ENCODE measurements at regions not wholly inside any gene's neighbourhood (a gene's known extent, or its start where the extent isn't known, plus 50 kb on each side); places are given as distances from the start of the nearest gene placed in this dataset.
"Not testable (repeated sequence)": the region's sequence is repeated elsewhere in the genome, so short reads cannot be mapped to it uniquely, and the experiment has no call there.

DNA sequence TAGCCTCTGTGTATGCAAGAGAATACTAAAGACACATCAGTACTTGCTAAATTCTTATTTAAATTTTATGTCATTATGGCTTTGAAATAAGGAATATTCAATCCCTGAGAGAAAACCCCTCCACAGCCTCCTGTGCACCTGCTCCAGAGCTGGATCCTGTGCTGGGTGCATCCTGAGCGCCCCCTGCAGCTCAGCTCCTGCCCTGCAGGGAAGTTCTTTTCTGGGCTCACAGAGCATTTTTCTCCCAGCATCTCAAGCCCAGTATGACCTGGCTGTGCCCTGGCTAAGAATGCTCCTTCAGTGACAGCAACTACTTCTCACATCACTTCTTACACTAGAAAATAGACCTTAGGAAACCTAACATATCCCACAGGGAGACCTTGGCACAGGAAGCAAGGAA lies 1211.7 kb downstream of the TMEM121 start:
- DNase-seq = no peak
- Histone ChIP-seq H3K36me3 (replicated peaks) (no peaks in the 10 kb centered on the region), H3K4me3 (ENCODE audit: low read depth, low read length) (no peak overlapping the region), H3K27ac (no peak overlapping the region), H3K27me3 (replicated peaks) (no peaks in the 10 kb centered on the region)
- TF ChIP-seq, protein P1, sequence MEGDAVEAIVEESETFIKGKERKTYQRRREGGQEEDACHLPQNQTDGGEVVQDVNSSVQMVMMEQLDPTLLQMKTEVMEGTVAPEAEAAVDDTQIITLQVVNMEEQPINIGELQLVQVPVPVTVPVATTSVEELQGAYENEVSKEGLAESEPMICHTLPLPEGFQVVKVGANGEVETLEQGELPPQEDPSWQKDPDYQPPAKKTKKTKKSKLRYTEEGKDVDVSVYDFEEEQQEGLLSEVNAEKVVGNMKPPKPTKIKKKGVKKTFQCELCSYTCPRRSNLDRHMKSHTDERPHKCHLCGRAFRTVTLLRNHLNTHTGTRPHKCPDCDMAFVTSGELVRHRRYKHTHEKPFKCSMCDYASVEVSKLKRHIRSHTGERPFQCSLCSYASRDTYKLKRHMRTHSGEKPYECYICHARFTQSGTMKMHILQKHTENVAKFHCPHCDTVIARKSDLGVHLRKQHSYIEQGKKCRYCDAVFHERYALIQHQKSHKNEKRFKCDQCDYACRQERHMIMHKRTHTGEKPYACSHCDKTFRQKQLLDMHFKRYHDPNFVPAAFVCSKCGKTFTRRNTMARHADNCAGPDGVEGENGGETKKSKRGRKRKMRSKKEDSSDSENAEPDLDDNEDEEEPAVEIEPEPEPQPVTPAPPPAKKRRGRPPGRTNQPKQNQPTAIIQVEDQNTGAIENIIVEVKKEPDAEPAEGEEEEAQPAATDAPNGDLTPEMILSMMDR (IDR thresholded peaks at IDR 0.05; ENCODE audit: low read depth, low read length, missing control alignments) = no peak
- in situ Hi-C loops (cut with HindIII; ENCODE audit: low pct_ligation_motif_present, low sequenced_read_pairs) = no loop called here

DNA sequence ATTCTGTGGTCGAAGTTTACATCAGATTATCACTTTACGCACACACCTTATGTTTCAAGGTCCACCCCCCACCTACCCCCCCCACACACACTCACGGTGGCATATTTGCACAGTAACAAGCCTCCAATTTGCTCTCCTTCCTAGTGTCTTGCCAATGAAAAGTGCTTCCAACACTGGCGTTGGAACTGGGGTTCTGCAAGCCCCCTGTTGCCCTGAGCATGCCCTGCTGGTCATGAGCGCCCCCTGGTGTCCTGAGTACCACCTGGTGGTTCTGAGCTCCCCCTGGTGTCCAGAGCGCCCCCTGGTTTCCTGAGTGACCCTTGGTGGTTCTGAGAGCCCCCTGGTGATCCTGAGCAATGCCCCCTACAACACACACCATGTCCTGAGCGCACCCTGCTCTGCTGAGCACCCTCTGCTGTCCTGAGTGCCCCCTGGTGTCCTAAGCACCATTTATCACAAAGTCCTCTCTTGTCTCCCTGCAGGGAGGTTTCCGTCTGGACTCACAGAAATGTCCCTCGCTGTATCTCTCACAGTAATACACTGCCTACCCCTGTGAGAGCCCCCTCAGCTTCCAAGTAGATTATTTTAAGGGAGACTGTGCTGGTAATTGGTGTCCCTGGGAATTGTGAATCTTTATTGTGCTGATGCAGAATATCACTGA lies 1212.3 kb downstream of the TMEM121 start:
- H3K27ac ChIP-seq; H3K4me3 ChIP-seq (ENCODE audit: low read depth, low read length); H3K27me3 ChIP-seq (replicated peaks); in situ Hi-C loops (cut with HindIII; ENCODE audit: low pct_ligation_motif_present, low sequenced_read_pairs); H3K36me3 ChIP-seq (replicated peaks); DNase-seq: not testable (repeated sequence)

DNA sequence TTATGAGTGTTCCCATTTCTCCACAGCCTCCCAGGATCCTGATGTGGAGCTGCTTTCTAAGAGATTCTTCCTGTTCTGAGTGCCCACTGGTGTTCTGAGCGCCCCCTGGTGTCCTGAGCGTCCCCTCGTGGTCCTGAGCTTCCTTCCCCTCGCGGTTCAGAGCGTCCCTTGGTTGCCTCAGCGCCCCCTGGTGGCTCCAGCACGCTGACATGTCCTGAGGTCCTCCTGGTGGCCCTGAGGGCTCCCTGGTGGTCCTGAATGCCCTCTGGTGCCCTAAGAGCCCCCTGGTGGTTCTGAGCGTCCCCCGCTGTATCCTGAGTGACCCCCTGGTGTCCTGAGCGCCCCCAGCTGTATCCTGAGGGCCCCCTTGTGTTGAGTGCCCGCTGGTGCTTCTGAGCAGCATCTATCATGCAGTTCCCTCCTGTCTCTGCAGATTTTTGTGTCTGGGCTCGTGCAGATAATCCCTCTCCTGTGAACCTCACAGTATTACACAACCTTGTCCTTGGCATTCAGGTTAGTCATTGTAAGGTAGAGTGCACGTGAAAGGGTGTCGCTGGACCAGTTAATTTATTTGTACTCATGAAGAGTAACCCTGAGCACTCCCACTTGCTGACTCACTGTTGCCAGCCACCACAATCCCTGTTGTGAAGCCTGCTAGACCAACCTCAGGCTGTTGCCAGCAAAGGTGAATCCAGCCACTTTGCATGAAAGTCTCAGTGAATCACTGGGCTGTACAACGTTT lies 1214.9 kb downstream of the TMEM121 start:
- in situ Hi-C loops (cut with HindIII; ENCODE audit: low pct_ligation_motif_present, low sequenced_read_pairs); H3K36me3 ChIP-seq (replicated peaks); H3K27ac ChIP-seq; DNase-seq; H3K27me3 ChIP-seq (replicated peaks); H3K4me3 ChIP-seq (ENCODE audit: low read depth, low read length): not testable (repeated sequence)

DNA sequence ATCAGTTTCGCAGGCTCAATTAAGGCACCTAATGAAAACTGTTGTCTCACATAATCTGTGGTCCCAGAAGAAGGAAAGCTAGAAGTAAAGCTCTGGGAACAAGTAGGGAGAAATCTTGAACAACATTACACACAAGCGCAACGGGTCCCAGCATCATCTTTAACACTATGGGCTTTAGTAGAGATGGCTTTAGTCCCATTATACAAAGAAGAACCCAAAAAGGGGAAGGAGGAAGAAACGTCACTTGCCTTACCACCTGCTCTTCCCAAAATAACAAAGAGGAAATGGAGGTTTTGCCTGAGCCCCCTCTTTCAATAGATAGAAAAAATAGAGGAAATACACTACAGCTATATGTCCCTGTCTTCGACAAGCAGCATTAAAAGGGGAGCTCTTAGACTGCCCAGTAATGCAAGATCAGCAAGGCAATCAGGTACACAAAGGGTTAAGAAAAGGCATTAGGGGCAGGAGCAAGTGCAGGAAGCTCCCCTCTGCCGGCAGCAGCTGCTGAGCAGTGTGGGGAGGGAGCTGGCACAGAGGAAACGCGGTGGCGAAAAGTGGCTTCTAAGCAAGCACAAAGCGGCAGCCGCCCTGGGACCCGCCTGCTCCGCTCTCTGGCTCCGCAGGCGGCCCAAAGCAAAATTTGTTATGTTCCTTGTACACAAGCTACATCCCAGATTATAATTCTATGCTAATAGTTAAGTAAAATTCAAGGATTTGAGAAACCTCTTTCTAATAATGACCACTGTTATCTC lies 1218.8 kb downstream of the TMEM121 start:
- H3K36me3 ChIP-seq (replicated peaks); H3K27ac ChIP-seq; H3K4me3 ChIP-seq (ENCODE audit: low read depth, low read length); in situ Hi-C loops (cut with HindIII; ENCODE audit: low pct_ligation_motif_present, low sequenced_read_pairs); H3K27me3 ChIP-seq (replicated peaks); DNase-seq: not testable (repeated sequence)

DNA sequence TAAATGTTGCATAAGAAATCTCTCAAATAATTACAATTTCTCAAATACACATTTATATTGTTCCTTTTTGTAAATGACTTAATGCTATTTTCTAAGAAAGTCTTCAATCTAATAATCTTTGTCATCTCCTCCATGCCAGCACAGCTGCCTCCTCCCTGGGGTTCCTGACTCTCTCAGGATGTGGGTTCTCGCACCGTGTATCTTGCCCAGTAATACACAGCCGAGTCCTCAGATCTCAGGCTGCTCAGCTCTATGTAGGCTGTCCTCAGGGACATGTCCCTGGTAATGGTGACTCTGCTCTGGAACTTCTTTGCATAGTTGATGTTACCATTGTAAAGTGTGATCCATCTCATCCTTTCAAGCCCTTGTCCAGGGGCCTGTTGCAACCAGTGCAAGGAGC lies 1223.7 kb downstream of the TMEM121 start:
- DNase-seq; in situ Hi-C loops (cut with HindIII; ENCODE audit: low pct_ligation_motif_present, low sequenced_read_pairs): not testable (repeated sequence)

DNA sequence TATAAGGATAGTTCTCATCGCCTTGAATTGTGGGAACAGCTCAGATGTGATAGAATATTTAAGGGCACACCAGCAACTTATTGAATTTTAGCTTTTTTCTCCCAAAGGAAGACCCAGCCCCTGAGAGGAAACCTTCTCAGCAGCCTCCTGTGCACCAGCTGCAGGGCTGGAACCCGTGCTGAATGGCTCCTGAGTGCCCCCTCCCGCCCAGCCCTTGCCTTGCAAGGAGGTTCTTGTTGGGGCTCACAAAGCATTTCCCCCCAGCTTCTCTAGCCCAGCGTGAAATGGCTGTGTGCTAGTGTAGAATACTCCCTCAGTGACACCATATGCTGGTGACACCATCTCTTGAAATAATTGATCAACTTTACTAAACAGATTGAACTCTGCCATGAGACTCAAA lies 1227.4 kb downstream of the TMEM121 start:
- DNase-seq; H3K36me3 ChIP-seq (replicated peaks); H3K4me3 ChIP-seq (ENCODE audit: low read depth, low read length); H3K27me3 ChIP-seq (replicated peaks); in situ Hi-C loops (cut with HindIII; ENCODE audit: low pct_ligation_motif_present, low sequenced_read_pairs); H3K27ac ChIP-seq: not testable (repeated sequence)

More for the DNA sequence above, 1223.7 kb downstream of the TMEM121 start:
- H3K4me3 ChIP-seq (ENCODE audit: low read depth, low read length); H3K36me3 ChIP-seq (replicated peaks); H3K27me3 ChIP-seq (replicated peaks); H3K27ac ChIP-seq: not testable (repeated sequence)

DNA sequence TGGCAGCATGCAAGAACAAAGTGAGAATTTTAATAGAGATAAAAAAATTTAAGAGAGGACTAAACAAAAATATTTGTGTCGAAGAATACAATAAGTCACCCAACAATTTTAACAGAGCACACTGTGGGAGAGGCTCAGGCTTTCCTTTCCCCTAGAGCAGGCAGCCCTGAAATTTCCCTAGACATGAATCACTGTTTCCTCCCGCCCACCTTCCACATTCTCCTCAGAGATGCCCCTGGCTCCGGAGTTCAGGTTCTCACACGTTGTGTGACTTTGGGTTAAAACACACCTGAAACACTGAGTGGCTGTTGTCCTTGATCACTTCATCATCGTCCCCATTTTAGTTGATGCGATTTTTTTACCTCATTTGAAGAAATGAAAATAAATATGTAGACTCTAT lies 1231.1 kb downstream of the TMEM121 start:
- DNase-seq; in situ Hi-C loops (cut with HindIII; ENCODE audit: low pct_ligation_motif_present, low sequenced_read_pairs); H3K27me3 ChIP-seq (replicated peaks); H3K4me3 ChIP-seq (ENCODE audit: low read depth, low read length); H3K36me3 ChIP-seq (replicated peaks); H3K27ac ChIP-seq: not testable (repeated sequence)

DNA sequence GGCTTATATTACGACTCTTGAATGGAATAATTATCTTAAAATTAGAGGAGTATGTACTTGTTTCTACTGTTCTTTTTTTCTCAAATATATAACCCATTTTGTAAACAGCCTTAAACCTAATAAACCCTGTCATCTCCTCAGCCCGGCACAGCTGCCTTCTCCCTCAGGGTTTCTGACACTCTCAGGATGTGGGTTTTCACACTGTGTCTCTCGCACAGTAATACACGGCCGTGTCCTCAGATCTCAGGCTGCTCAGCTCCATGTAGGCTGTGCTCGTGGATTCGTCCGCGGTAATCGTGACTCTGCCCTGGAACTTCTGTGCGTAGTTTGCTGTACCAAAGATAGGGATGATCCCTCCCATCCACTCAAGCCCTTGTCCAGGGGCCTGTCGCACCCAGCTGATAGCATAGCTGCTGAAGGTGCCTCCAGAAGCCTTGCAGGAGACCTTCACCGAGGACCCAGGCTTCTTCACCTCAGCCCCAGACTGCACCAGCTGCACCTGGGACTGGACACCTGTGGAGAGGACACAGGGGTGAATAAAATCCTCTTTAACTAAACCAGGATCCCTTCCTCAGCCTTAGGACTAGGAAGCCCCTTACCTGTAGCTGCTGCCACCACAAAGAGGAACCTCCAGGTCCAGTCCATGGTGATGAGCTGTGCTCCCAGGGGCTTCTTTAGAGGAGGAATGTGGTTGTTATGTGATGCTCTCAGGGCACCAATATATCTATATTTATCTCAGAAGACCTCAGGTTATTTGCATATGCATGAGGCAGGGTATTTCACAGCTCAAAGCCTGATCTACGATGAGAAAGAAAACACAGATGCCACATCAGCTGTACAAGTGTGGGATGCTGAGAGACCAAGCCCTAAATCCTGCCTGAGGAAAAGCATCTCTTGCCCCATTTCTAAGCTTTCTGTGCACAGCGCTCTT lies 1235.8 kb downstream of the TMEM121 start:
- H3K27ac ChIP-seq; in situ Hi-C loops (cut with HindIII; ENCODE audit: low pct_ligation_motif_present, low sequenced_read_pairs); H3K4me3 ChIP-seq (ENCODE audit: low read depth, low read length); H3K27me3 ChIP-seq (replicated peaks); H3K36me3 ChIP-seq (replicated peaks); DNase-seq: not testable (repeated sequence)

DNA sequence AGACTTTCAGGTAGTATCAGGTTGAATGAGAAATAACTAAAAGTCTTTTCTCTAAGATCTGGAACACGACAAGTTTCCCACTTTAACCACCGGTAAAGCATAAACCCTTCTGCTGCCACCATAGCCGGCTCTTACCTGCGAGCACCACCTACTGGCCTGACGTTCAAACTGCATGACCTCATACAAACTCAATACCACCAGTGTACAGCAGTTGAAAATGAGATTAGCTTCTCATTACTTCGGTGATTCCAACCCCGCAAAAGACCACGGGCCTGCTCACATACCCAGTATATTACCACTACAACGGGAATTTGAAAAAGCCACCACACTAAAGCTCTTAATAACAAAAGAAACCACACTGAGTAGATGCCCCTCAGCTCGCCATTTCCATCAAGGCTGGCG lies 1238.6 kb downstream of the TMEM121 start:
- in situ Hi-C loops (cut with HindIII; ENCODE audit: low pct_ligation_motif_present, low sequenced_read_pairs); DNase-seq: not testable (repeated sequence)

More for the DNA sequence above, 1238.6 kb downstream of the TMEM121 start:
- H3K27ac ChIP-seq; H3K4me3 ChIP-seq (ENCODE audit: low read depth, low read length); H3K27me3 ChIP-seq (replicated peaks); H3K36me3 ChIP-seq (replicated peaks): not testable (repeated sequence)
- TF ChIP-seq, protein P1 (IDR thresholded peaks at IDR 0.05; ENCODE audit: low read depth, low read length, missing control alignments) = peak; percentile 47

All from brain microvascular endothelial cell (primary cell).